Small intestine (tissue), 7 donors: ENCODE measurements at regions not wholly inside any gene's neighbourhood (a gene's known extent, or its start where the extent isn't known, plus 50 kb on each side); places are given as distances from the start of the nearest gene placed in this dataset.
"Not testable (repeated sequence)": the region's sequence is repeated elsewhere in the genome, so short reads cannot be mapped to it uniquely, and the experiment has no call there.

Source experiments
- DNase-seq, 2 donors: peaks; one replicate each; pipeline versions ENCODE4 v3.0.0 to v3.0.0-alpha.2; 2013
- FAIRE-seq: peaks from 2 replicates; lab custom pipeline; 2012; peaks lifted over from hg19 to GRCh38; lab: Jason Lieb, UNC
- H3K27ac ChIP-seq, 3 donors: one replicate each; pipeline ENCODE4 v1.5.1; 2013; ENCODE audit warnings: low read length in 2 of 3, mild to moderate bottlenecking in 2 of 3, control low read depth in 1 of 3, inconsistent platforms in 1 of 3, low read depth in 1 of 3, moderate library complexity in 1 of 3
- H3K27me3 ChIP-seq, 3 donors: one replicate each; pipeline ENCODE4 v1.6.1; 2013; ENCODE audit warnings: low read length in 3 of 3, inconsistent platforms in 1 of 3; ENCODE audit not compliant: control insufficient read depth in 3 of 3, insufficient read depth in 3 of 3
- H3K36me3 ChIP-seq, 3 donors: one replicate each; pipeline ENCODE4 v1.6.1; 2013; ENCODE audit warnings: low read length in 3 of 3, inconsistent platforms in 1 of 3, low read depth in 1 of 3, mild to moderate bottlenecking in 1 of 3, moderate library complexity in 1 of 3; ENCODE audit not compliant: control insufficient read depth in 3 of 3, insufficient read depth in 2 of 3
- H3K4me1 ChIP-seq, 3 donors: one replicate each; pipeline ENCODE4 v1.6.1; 2013; ENCODE audit warnings: low read length in 2 of 3, inconsistent platforms in 1 of 3, low read depth in 1 of 3, mild to moderate bottlenecking in 1 of 3, moderate library complexity in 1 of 3; ENCODE audit not compliant: control insufficient read depth in 3 of 3, insufficient read depth in 2 of 3
- H3K4me3 ChIP-seq, 3 donors: one replicate each; pipeline ENCODE4 v1.5.1; 2013; ENCODE audit warnings: low read length in 3 of 3, control low read depth in 1 of 3, inconsistent platforms in 1 of 3, low read depth in 1 of 3, mild to moderate bottlenecking in 1 of 3, moderate library complexity in 1 of 3
- H3K9me3 ChIP-seq, 2 donors: one replicate each; pipeline ENCODE4 v1.6.1; 2013; ENCODE audit warnings: low read depth in 1 of 2, low read length in 1 of 2; ENCODE audit not compliant: control insufficient read depth in 2 of 2, insufficient read depth in 1 of 2
- WGBS, 3 donors: extraction: QIAGEN DNeasy Blood & Tissue Kit; methylation state at CpG; one replicate each; pipeline ENCODE4 v1.1.7; 2013; 5-methylcytosine and 5-hydroxymethylcytosine counted together
- donor health status: healthy with polysubstance abuse.
- donor health status: control.
- donor health status: control.
- donor health status: Bipolar disorder and iron deficiency.
- donor health status: healthy.

GRCh38 chr1:59217439-59217838 lies 79.5 kb upstream of the FGGY start:
- not testable (repeated sequence) for DNase-seq, H3K36me3 ChIP-seq, H3K27me3 ChIP-seq, H3K4me1 ChIP-seq, H3K27ac ChIP-seq, FAIRE-seq, H3K4me3 ChIP-seq
- peaks cover 0 to 13% of the 10 kb centered on the region in 2 donors for H3K9me3 ChIP-seq
- WGBS, 3 donors = 73 to 81% (median 78%) methylated on average over 2 of the region's 2 CpGs

GRCh38 chr1:59218521-59219236 lies 78.2 kb upstream of the FGGY start:
- H3K27ac ChIP-seq = no peak overlapping the region
- 73 to 85% (median 77%) methylated on average over 5 of the region's 5 CpGs for WGBS, 3 donors
- H3K4me1 ChIP-seq = peaks cover 0 to 6% (median 0%) of the 10 kb centered on the region in 3 donors
- DNase-seq (no peak), FAIRE-seq (no peak)
- H3K4me3 ChIP-seq = no peak overlapping the region
- H3K36me3 ChIP-seq = no peaks in the 10 kb centered on the region
- no peaks in the 10 kb centered on the region for H3K27me3 ChIP-seq
- H3K9me3 ChIP-seq = peaks cover 0 to 13% of the 10 kb centered on the region in 2 donors

- H3K27me3 ChIP-seq = no peaks in the 10 kb centered on the region
- peaks cover 0 to 6% (median 0%) of the 10 kb centered on the region in 3 donors for H3K4me1 ChIP-seq
- DNase-seq = no peak
- WGBS, 3 donors = 82 to 87% (median 85%) methylated on average over 2 of the region's 2 CpGs
- H3K27ac ChIP-seq = no peak overlapping the region
- no peak for FAIRE-seq
- H3K4me3 ChIP-seq = no peak overlapping the region
- peaks cover 0 to 13% of the 10 kb centered on the region in 2 donors for H3K9me3 ChIP-seq
- H3K36me3 ChIP-seq = no peaks in the 10 kb centered on the region
Measured at GRCh38 chr1:59219916-59220315, 77.0 kb upstream of the FGGY start.

DNA sequence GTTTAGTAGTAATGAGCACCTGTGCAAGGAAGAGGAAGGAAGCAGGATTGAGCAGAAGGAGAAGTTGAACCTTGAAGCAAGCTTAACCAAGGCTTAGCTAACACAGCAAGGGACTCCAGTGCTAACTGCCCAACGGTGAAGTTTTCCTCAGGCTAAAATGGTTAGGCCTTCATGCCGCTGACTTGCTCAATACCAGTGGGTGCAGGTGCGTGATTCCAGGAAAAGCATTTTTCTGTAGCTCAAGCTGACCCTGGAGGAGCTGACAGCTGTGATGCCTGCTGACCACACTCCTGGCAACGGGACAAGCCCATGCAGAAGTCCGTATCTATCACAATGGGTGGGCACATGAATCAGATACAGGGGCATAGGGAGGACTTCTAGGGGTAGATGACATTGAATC lies 76.5 kb upstream of the FGGY start:
- peaks cover 0 to 13% of the 10 kb centered on the region in 2 donors for H3K9me3 ChIP-seq
- H3K27ac ChIP-seq = no peak overlapping the region
- H3K4me1 ChIP-seq = peaks cover 0 to 9% (median 0%) of the 10 kb centered on the region in 3 donors
- WGBS, 3 donors = 67 to 83% (median 74%) methylated on average over 5 of the region's 5 CpGs
- no peak for FAIRE-seq
- no peaks in the 10 kb centered on the region for H3K36me3 ChIP-seq
- no peak for DNase-seq
- H3K4me3 ChIP-seq = no peak overlapping the region
- H3K27me3 ChIP-seq = no peaks in the 10 kb centered on the region

- Histone ChIP-seq H3K4me1 (peaks cover 0 to 16% (median 0%) of the 10 kb centered on the region in 3 donors), H3K27ac (peak overlapping the region in 1 of 3 donors; percentile 21), H3K9me3 (peaks cover 0 to 3% of the 10 kb centered on the region in 2 donors), H3K36me3 (no peaks in the 10 kb centered on the region), H3K27me3 (no peaks in the 10 kb centered on the region), H3K4me3 (no peak overlapping the region)
- 72 to 93% (median 82%) methylated on average over 2 of the region's 2 CpGs for WGBS, 3 donors
- no peak for FAIRE-seq
- no peak for DNase-seq
Measured at GRCh38 chr1:59223198-59223597, 73.7 kb upstream of the FGGY start.

DNA sequence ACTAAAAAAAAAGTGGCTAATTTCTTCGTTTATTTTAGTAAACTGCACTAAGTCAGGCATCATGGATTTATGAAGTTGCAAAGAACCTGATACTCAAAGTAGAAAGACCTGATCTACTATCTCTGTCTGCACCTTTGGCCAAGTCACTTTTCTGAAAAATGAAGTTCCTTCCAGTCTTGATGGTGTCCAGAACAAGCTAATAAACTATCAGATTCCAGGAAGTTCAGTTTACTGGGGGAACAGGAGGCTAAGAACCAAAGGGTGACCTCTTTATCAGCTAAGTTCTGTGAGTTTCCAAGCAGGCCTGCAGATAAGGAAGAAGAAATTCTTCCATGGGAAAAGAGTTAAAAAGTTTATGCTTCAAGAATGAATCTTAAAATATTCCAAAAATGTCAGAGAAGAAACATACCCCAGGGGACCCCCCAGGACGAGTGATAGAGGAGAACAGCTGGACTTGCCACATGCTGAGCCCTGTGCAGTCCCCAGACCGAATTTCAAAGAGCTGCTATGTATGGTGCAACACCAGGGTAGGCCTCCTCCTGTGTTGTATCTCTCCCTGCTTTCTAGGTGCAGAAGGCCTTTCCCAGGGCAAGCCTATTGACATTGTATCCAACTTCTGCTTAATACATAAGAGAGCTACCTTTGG lies 72.8 kb upstream of the FGGY start:
- Histone ChIP-seq H3K4me1 (peaks cover 0 to 16% (median 0%) of the 10 kb centered on the region in 3 donors), H3K27ac (peak overlapping the region in 1 of 3 donors; percentile 21), H3K27me3 (no peaks in the 10 kb centered on the region), H3K9me3 (peaks cover 0 to 3% of the 10 kb centered on the region in 2 donors), H3K4me3 (no peak overlapping the region), H3K36me3 (no peaks in the 10 kb centered on the region)
- DNase-seq = peak in 1 of 2 donors; percentile 50
- no peak for FAIRE-seq
- WGBS, 3 donors = 44 to 61% (median 47%) methylated on average over 3 of the region's 3 CpGs

- Histone ChIP-seq H3K4me3 (no peak overlapping the region), H3K36me3 (no peaks in the 10 kb centered on the region), H3K9me3 (peaks cover 0 to 3% of the 10 kb centered on the region in 2 donors), H3K4me1 (peaks cover 0 to 16% (median 0%) of the 10 kb centered on the region in 3 donors), H3K27me3 (no peaks in the 10 kb centered on the region), H3K27ac (no peak overlapping the region)
- FAIRE-seq = no peak
- no peak for DNase-seq
- whole genome bisulfite sequencing, 3 donors = 68 to 92% (median 87%) methylated on average over 2 of the region's 2 CpGs
Measured at GRCh38 chr1:59225594-59226316, 71.1 kb upstream of the FGGY start.

DNA sequence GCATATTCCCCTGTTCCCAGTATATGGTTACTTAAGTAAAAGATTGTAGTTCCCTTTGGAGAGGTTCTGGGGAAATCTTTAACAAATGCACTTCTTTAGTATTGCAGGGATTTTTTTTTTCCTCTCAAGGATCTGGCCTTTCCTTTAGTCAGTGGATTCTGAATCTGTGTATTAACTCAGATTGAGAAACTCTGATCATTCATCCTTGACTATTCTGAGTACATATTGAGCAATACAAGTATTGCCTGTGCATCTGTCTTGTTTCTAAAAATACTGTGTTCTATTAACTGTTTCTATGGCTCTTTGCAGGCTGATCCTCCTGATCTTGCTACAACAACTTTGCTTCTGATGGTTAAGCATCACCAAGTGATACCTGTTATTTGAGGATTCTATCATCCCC lies 67.8 kb upstream of the FGGY start:
- no peak overlapping the region for H3K4me3 ChIP-seq
- no peaks in the 10 kb centered on the region for H3K27me3 ChIP-seq
- H3K36me3 ChIP-seq = no peaks in the 10 kb centered on the region
- no peaks in the 10 kb centered on the region for H3K9me3 ChIP-seq
- H3K27ac ChIP-seq = no peak overlapping the region
- no peak for FAIRE-seq
- DNase-seq = no peak
- peaks cover 0 to 16% (median 2%) of the 10 kb centered on the region in 3 donors for H3K4me1 ChIP-seq
